ENCODE measurements at regions not wholly inside any gene's neighbourhood (a gene's known extent, or its start where the extent isn't known, plus 50 kb on each side); places are given as distances from the start of the nearest gene placed in this dataset.
"Not testable (repeated sequence)": the region's sequence is repeated elsewhere in the genome, so short reads cannot be mapped to it uniquely, and the experiment has no call there.

- DNase-seq = no peak
These were observed 416.3 kb downstream of the SPATA31D1 start for GRCh38 chr9:82404881-82405280.

GRCh38 chr9:82406456-82407085 lies 418.0 kb downstream of the SPATA31D1 start:
- DNase-seq = no peak

DNA sequence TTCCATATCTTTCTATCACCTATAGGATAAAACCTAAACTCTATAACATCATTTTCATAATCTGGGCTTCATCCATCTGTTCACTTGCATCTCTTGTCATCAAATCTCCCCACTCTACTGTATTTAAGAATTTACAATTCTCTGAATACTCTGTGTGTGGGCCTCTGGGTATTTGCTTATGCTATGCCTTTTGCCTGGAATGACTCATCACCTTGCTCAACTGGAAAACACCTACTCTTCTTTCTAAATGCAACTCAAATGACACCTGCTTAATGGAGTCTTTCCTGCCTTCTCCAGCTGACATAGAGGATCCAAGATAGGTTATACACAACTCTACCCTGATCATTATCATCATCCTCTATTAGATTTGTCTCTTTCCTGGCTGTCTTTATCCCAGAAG lies 421.7 kb downstream of the SPATA31D1 start:
- DNase-seq = no peak

DNA sequence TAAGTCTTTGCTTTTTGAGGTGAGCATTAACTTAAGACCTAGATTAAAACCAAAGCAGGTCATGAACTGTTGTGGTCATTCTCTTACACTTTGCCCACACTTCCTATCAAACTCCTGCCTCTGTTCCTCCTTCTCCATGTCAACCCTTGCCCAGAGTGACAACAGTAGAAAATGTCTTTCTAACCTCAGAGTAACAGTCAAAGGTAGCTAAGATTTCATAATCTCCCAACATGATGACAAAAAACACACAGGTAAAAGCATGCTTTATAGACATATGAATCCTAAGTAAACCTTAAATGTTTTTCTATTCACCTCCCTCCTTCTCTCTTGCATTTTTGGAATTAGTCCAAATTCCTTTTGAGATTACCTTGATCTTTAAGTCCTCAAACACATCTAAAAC lies 422.3 kb downstream of the SPATA31D1 start:
- DNase-seq = no peak

- no peak for DNase-seq
These were observed 424.2 kb downstream of the SPATA31D1 start for GRCh38 chr9:82412586-82413305.

- DNase-seq = no peak
These were observed 428.9 kb downstream of the SPATA31D1 start for GRCh38 chr9:82417501-82417900.

DNA sequence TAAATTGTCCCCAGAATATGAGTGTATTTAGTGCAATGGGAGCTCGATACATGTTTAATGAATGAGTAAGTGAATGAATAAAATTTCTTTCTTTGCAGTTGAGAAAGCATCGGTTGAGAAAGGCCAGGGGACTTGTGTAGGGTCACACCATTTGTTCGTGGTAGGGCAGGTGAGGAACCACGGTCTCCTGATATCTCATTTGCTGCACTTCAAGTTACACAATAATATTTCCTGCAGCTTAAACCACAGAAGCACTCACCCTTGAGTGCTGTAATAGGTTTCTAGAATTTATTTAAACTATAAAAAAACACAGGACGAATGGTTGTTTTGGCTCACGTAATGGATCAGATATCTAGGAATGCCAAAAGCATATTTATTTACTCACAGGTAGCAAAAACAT lies 429.8 kb downstream of the SPATA31D1 start:
- DNase-seq = no peak

DNA sequence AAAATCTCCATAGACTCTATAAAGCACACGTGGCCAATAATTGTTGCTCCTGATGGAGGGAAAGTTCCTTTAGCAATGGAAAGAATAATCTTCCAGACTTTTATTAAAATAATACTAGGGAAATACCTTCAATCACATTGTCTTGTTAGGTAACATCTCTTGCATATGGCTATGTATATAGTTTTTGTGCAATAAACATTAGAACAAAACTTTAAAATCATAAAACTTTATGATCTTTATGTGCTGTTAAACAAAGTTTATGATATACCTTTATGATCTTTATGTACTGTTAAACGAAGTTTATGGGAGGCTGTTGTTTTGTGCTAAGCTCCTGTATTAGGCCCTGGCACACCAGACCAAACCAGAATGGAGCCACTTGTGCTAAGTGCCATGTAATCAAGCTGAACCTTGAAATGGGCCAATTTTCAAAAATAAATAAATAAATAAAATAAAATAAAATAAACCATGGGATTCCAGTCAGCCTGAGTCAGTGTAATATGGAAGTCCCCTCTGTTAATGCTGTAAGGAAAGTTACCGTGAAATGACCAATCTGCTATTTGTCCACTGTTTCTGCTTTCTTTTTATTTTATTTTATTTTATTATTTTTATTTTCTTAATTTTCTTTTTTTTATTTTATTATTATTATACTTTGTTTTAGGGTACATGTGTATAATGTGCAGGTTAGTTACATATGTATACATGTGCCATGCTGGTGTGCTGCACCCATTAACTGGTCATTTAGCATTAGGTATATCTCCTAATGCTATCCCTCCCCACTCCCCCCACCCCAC lies 431.3 kb downstream of the SPATA31D1 start:
- no peak for DNase-seq

DNA sequence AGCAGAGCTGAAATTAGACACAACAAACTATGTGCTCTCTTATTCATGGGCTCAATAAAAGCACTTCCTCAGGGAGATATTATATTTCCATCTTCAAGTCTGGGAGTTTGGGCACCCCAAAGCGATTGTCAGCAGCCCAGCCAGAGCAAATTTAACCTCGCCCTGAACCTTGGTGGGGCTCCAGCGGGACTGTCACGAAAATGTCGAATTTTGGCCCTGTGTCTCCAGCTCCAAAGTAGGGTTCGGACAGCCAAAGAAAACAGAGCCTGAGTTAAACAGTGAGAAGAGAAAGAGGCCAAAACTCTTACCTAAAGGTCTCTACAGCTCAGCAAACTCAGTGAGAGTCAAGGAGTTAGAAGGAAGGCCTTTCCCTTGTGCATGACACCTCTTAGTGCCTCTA lies 432.9 kb downstream of the SPATA31D1 start:
- DNase-seq = no peak

GRCh38 chr9:82423700-82424099 lies 435.1 kb downstream of the SPATA31D1 start:
- no peak for DNase-seq

DNA sequence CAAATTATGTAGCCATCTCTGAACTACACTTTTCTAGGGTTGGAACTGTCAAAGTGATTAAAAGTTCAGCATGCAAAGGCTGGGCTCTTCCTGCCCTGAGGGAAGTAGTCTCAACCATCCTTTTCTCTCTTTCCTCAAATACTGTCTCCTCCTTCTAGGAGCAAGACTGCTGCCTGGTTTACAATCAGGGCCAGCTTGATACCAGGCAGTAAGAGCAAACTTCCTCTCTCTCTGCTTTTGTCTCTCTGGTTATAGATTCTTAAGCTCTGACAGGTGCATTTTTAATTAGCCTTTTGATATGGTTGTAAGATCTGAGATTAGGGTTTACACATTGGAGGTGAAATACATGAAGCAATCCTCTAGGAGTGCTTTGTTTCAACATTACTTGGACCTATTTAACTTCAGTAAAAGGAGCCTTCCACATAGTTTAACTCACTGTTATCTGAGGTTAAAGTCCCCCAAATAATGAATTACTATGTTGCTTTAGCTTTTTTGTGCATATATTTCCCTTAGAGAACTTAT lies 436.1 kb downstream of the SPATA31D1 start:
- no peak for DNase-seq

DNA sequence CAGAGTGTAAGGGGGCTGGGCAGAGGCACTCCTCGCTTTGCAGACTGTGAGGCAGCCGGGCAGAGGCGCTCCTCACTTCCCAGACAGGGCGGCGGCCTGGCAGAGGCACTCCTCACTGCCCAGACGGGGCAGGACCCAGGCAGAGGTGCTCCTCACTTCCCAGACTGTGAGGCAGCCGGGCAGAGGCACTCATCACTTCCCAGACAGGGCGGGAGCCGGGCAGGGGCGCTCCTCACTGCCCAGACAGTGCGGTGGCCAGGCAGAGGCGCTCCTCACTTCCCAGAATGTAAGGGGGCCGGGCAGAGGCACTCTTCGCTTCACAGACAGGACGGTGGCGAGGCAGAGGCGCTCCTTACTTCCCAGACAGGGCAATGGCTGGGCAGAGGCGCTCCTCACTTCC lies 442.5 kb downstream of the SPATA31D1 start:
- DNase-seq = no peak

DNA sequence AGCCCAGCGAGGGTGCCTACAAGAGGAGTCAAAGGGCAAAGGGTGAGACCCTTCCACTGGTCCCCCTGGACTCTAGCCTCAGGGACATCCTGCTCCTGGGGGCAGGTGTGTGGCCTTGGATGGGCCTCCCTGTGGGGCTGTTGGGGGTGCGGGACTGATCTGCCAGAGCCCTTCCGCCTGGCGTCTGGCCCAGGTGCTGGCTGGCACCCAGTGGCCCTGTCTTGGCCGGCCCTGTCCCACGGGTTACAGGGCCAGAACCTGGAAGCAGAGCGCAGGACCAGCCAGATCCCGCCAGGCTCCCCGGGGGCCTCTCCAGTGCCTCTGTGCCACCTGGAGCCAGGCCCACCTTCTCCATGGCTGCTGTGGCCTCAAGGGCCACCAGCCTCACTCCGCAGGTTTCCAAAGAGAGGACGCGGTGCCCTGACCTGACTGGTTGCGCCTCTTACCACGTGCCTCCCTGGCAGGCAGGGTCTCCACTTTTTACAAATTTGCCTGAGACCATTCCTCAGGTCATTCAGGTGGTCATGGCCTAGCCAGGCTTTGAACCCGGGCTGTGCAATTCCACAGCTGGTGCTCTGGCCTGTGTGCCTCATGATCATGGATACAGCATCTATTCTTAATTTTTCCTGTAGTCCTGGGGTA lies 444.8 kb downstream of the SPATA31D1 start:
- not testable (repeated sequence) for DNase-seq

DNA sequence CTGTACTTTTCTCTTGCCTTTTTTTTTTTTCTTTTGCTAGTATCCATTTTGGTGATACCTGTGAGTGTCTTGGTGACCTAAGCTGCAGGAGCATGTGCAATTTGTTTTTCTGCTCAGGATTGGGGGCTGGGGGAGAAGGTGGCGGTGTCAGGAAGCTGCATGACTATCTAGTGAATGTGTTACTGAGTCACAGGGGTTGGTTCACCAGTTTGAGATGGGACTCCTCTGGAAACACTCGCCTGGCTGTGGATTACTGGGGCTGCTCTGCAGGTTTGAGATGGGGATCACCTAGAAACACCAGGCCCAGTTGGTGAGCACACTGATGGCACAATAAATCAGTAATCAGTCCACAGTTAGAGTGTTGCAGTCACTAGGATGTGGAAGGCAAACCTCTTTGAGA lies 447.9 kb downstream of the SPATA31D1 start:
- DNase-seq = no peak

- DNase-seq = not testable (repeated sequence)
These were observed 448.6 kb downstream of the SPATA31D1 start for GRCh38 chr9:82437183-82437582.

DNA sequence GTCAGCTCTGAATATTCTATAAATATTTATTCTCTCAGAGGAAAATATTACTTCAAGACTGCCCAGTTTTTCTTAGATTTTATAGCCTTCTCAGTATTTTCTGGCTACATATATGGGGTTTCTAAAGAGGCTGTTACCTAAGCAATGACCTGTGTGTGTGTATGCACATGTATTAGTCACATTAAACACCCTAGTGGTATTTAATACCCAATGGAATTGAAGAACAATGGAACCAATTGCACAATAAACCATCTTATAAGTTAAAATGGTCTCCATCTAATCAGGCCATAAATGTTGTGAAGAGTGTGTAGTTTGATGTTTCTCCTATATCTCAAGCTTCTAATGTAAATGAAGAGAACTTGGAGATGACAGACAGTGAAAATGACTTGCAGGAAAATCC lies 450.0 kb downstream of the SPATA31D1 start:
- DNase-seq = no peak

- no peak for DNase-seq
These were observed 454.7 kb downstream of the SPATA31D1 start for GRCh38 chr9:82443312-82443711.

GRCh38 chr9:82445556-82445955 lies 457.0 kb downstream of the SPATA31D1 start:
- no peak for DNase-seq

DNA sequence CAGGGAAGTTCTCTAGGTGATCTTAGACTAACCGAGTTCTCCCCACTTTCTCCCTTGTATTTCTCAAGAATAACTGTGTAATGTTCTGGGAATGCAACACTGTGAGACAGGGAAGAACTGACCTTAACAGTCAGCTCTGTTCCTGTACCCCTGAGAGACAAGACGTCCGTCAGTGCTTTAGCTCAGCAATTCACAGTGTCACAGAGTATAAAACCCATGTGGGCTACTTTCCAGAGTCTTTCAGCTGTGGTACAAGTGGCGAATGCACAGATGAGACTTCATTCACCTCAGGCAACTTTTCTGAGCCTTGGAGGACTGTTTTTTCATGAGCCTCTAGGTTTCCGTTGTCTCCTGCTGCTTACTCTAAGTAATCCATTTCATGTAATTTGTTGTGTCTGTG lies 458.8 kb downstream of the SPATA31D1 start:
- DNase-seq = no peak

DNA sequence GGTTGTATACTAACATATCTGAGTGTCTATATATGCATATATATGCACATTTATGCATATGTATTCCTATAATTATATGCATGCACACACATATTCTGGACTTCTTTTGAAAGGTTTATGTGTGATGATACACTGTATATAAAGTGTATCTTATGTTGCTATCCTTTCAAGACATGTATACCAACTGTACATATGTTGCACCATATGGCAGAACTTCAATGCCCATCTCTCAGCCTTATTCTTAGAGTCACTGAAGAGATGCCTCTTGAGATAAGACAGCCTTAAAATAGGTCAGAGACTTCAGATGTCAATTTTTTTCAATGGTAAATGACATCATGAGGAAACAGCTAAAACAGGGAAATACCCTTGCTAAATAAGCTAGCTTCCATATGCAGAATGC lies 461.4 kb downstream of the SPATA31D1 start:
- DNase-seq = no peak

DNA sequence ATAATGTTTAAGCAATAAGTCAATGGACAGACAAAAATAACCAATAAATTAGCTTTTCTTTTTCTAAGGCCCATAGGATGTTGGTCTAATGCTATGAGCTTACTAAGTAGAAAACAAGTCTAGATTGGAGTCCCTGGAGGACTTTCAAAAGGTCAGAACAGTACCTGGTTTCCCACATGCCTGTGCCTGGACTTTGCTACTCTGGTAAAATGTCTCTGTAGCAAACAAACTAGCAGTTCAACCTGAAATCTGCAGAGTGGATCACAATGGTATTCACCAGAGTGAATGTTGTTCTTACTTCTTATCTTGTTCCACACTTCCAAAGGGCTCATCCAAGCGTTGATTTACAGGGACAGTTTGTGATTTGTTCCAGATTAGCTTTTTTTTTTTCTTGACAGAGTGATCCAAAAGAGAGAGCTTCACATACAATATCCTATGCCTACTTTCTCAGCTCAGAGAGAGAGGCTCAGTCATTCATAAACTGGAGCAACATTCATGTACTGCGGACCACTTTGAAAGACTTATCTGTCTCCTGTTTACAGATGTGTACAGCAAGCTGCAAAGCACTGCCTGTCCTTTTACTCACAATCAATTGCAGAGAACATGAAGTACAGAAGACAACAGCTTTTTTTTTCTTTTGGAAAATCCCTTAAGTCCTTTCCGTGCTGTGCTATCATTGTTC lies 466.1 kb downstream of the SPATA31D1 start:
- DNase-seq = no peak

- DNase-seq = no peak
These were observed 468.1 kb downstream of the SPATA31D1 start for GRCh38 chr9:82456642-82457041.

GRCh38 chr9:82457298-82457697 lies 468.7 kb downstream of the SPATA31D1 start:
- DNase-seq = no peak

Measured in NCI-H1436 (cell line).